HG03521 (cell line): ENCODE measurements at regions not wholly inside any gene's neighbourhood (a gene's known extent, or its start where the extent isn't known, plus 50 kb on each side); places are given as distances from the start of the nearest gene placed in this dataset.

ENCODE experiments used
- ATAC-seq: cut with Tn5 transposase; IDR thresholded peaks from one replicate; pipeline ENCODE4 v1.9.1; 2021; ENCODE audit warnings: mild to moderate bottlenecking, moderate library complexity; ENCODE audit not compliant: unreplicated experiment

GRCh38 chr4:124333466-124333865, 379.1 kb downstream of the ANKRD50 start:
- ATAC-seq: no peak

GRCh38 chr4:124334119-124334518, 378.4 kb downstream of the ANKRD50 start:
- ATAC-seq: no peak

- no peak for ATAC-seq
These were observed 374.7 kb downstream of the ANKRD50 start for GRCh38 chr4:124337874-124338273.

- no peak for ATAC-seq
These were observed 368.8 kb downstream of the ANKRD50 start for GRCh38 chr4:124343661-124344171.

- no peak for ATAC-seq
These were observed 339.6 kb downstream of the ANKRD50 start for GRCh38 chr4:124372916-124373315.

- no peak for ATAC-seq
These were observed 326.4 kb downstream of the ANKRD50 start for GRCh38 chr4:124386163-124386562.

- ATAC-seq: peak; percentile 66
These were observed 325.9 kb downstream of the ANKRD50 start for GRCh38 chr4:124386648-124387047.

- no peak for ATAC-seq
These were observed 322.9 kb downstream of the ANKRD50 start for GRCh38 chr4:124389591-124389990.

- ATAC-seq: no peak
These were observed 321.7 kb downstream of the ANKRD50 start for GRCh38 chr4:124390861-124391260.

GRCh38 chr4:124396333-124396732, 316.2 kb downstream of the ANKRD50 start:
- no peak for ATAC-seq

GRCh38 chr4:124401606-124402005, 310.9 kb downstream of the ANKRD50 start:
- no peak for ATAC-seq

- ATAC-seq: no peak
These were observed 303.5 kb downstream of the ANKRD50 start for GRCh38 chr4:124409044-124409443.

GRCh38 chr4:124414276-124415040, 298.1 kb downstream of the ANKRD50 start:
- ATAC-seq: no peak

GRCh38 chr4:124415146-124415545, 297.4 kb downstream of the ANKRD50 start:
- no peak for ATAC-seq

GRCh38 chr4:124417371-124417770, 295.2 kb downstream of the ANKRD50 start:
- no peak for ATAC-seq

GRCh38 chr4:124420166-124420695, 292.3 kb downstream of the ANKRD50 start:
- ATAC-seq: no peak

- ATAC-seq: no peak
These were observed 289.4 kb downstream of the ANKRD50 start for GRCh38 chr4:124423160-124423559.

- no peak for ATAC-seq
These were observed 286.3 kb downstream of the ANKRD50 start for GRCh38 chr4:124426279-124426678.

- ATAC-seq: no peak
These were observed 285.3 kb downstream of the ANKRD50 start for GRCh38 chr4:124427095-124427767.

- no peak for ATAC-seq
These were observed 283.9 kb downstream of the ANKRD50 start for GRCh38 chr4:124428648-124429047.

GRCh38 chr4:124429746-124430250, 282.7 kb downstream of the ANKRD50 start:
- no peak for ATAC-seq
